ENCODE measurements at regions not wholly inside any gene's neighbourhood (a gene's known extent, or its start where the extent isn't known, plus 50 kb on each side); places are given as distances from the start of the nearest gene placed in this dataset.

- TF ChIP-seq CTCF (IDR thresholded peaks at IDR 0.05) = no peak
- no peak for TF ChIP-seq POLR2A (IDR thresholded peaks at IDR 0.05)
Measured at GRCh38 chr12:59268295-59268809, 327.5 kb upstream of the SLC16A7 start.
